Astrocyte of the hippocampus (primary cell): ENCODE measurements at regions not wholly inside any gene's neighbourhood (a gene's known extent, or its start where the extent isn't known, plus 50 kb on each side); places are given as distances from the start of the nearest gene placed in this dataset.
A peak's percentile ranks its signal among the peaks of the same experiment; 100 is the strongest.

ENCODE experiments used
- DNase-seq: peaks from one replicate; pipeline ENCODE4 v3.0.0; 2011; ENCODE audit warnings: low read depth, low spot score

- no peak for DNase-seq
Observed at GRCh38 chr2:235264121-235264493, 229.7 kb upstream of the AGAP1 start.

- no peak for DNase-seq
Observed at GRCh38 chr2:235264512-235264911, 229.3 kb upstream of the AGAP1 start.

- DNase-seq = no peak
Observed at GRCh38 chr2:235265348-235265965, 228.4 kb upstream of the AGAP1 start.

GRCh38 chr2:235267251-235267650 lies 226.6 kb upstream of the AGAP1 start:
- DNase-seq = no peak

GRCh38 chr2:235268535-235268934 lies 225.3 kb upstream of the AGAP1 start:
- DNase-seq = peak; percentile 37

- no peak for DNase-seq
Observed at GRCh38 chr2:235270291-235270690, 223.6 kb upstream of the AGAP1 start.

GRCh38 chr2:235270956-235271355 lies 222.9 kb upstream of the AGAP1 start:
- DNase-seq = peak; percentile 81

GRCh38 chr2:235271936-235272335 lies 221.9 kb upstream of the AGAP1 start:
- no peak for DNase-seq

GRCh38 chr2:235274023-235274422 lies 219.8 kb upstream of the AGAP1 start:
- DNase-seq = no peak

- DNase-seq = no peak
Observed at GRCh38 chr2:235277485-235277884, 216.4 kb upstream of the AGAP1 start.

GRCh38 chr2:235278771-235279355 lies 215.0 kb upstream of the AGAP1 start:
- DNase-seq = peak; percentile 26

- DNase-seq = no peak
Observed at GRCh38 chr2:235279965-235280364, 213.9 kb upstream of the AGAP1 start.

GRCh38 chr2:235283246-235283645 lies 210.6 kb upstream of the AGAP1 start:
- peak; percentile 53 for DNase-seq

GRCh38 chr2:235286622-235287374 lies 207.0 kb upstream of the AGAP1 start:
- no peak for DNase-seq

GRCh38 chr2:235287375-235287733 lies 206.5 kb upstream of the AGAP1 start:
- DNase-seq = no peak

- no peak for DNase-seq
Observed at GRCh38 chr2:235291461-235291860, 202.4 kb upstream of the AGAP1 start.

- no peak for DNase-seq
Observed at GRCh38 chr2:235293061-235293460, 200.8 kb upstream of the AGAP1 start.

- no peak for DNase-seq
Observed at GRCh38 chr2:235295831-235296230, 198.0 kb upstream of the AGAP1 start.

GRCh38 chr2:235300368-235301201 lies 193.3 kb upstream of the AGAP1 start:
- DNase-seq = peak; percentile 96

- no peak for DNase-seq
Observed at GRCh38 chr2:235301202-235302076, 192.4 kb upstream of the AGAP1 start.

- no peak for DNase-seq
Observed at GRCh38 chr2:235302263-235302662, 191.6 kb upstream of the AGAP1 start.
